H1 (cell line): ENCODE measurements at regions not wholly inside any gene's neighbourhood (a gene's known extent, or its start where the extent isn't known, plus 50 kb on each side); places are given as distances from the start of the nearest gene placed in this dataset.

ENCODE experiments used
- ASH2L ChIP-seq: fragments of 200-600, 300-600 bp; sonication (generic); IDR thresholded peaks from one replicate; pipeline ENCODE4 v1.7.1; 2017; ENCODE audit warnings: low read length
- ATF3 ChIP-seq: IDR thresholded peaks from 2 replicates; pipeline ENCODE4 v1.6.1; 2011; ENCODE audit warnings: low read depth, mild to moderate bottlenecking, low read length; ENCODE audit not compliant: insufficient read depth
- CBX5 ChIP-seq: fragments of 300-800, 300-1000 bp; sonication (generic); IDR thresholded peaks from 2 replicates; pipeline ENCODE4 v1.7.1; 2016; ENCODE audit warnings: antibody characterized with exemption, low read length, low read depth
- CHD1 ChIP-seq: IDR thresholded peaks from 2 replicates; pipeline ENCODE4 v1.6.1; 2012; ENCODE audit warnings: low read depth, low read length, improper control_type of control experiment
- CHD2 ChIP-seq: IDR thresholded peaks from 2 replicates; pipeline ENCODE4 v1.6.1; 2012; ENCODE audit warnings: low read length, improper control_type of control experiment
- CREB1 ChIP-seq: IDR thresholded peaks from 2 replicates; pipeline ENCODE4 v1.6.1; 2012; ENCODE audit warnings: inconsistent platforms
- CTBP2 ChIP-seq: IDR thresholded peaks from 2 replicates; pipeline ENCODE4 v1.7.0; 2011; ENCODE audit warnings: borderline replicate concordance, mild to moderate bottlenecking, moderate library complexity, mixed read lengths, low read length; ENCODE audit not compliant: insufficient read depth, insufficient read length
- EP300 ChIP-seq, 2 experiments: IDR thresholded peaks; 1 replicate in 1 of 2; 2 replicates in 1 of 2; pipeline ENCODE4 v1.6.1; 2011 to 2012; ENCODE audit warnings: low read depth in 2 of 2, low read length in 2 of 2, mild to moderate bottlenecking in 2 of 2, borderline replicate concordance in 1 of 2, inconsistent platforms in 1 of 2, moderate library complexity in 1 of 2
- GABPA ChIP-seq: IDR thresholded peaks from 2 replicates; pipeline ENCODE4 v1.6.1; 2011; ENCODE audit warnings: mild to moderate bottlenecking, low read length, moderate library complexity, borderline replicate concordance; ENCODE audit not compliant: insufficient read depth
- GTF2F1 ChIP-seq: IDR thresholded peaks from 2 replicates; pipeline ENCODE4 v1.6.1; 2012; ENCODE audit warnings: low read depth, low read length, improper control_type of control experiment, borderline replicate concordance
- HDAC2 ChIP-seq, 2 experiments: fragments of 300-600 bp in 1 of 2; sonication (generic) in 1 of 2; IDR thresholded peaks; 2 replicates each; pipeline ENCODE4 v1.6.1; 2011 to 2012; ENCODE audit warnings: low read depth in 2 of 2, low read length in 2 of 2, mild to moderate bottlenecking in 2 of 2, moderate library complexity in 2 of 2, borderline replicate concordance in 1 of 2, inconsistent platforms in 1 of 2
- HDAC6 ChIP-seq: IDR thresholded peaks from one replicate; pipeline ENCODE4 v1.7.1; 2012; ENCODE audit warnings: low read depth, mild to moderate bottlenecking, inconsistent platforms, low read length, moderate library complexity
- JUN ChIP-seq: IDR thresholded peaks from 2 replicates; pipeline ENCODE4 v1.6.1; 2011; ENCODE audit warnings: low read depth, mild to moderate bottlenecking, improper control_type of control experiment, low read length
- KDM5A ChIP-seq: fragments of 200-600 bp; IDR thresholded peaks from 2 replicates; pipeline ENCODE4 v1.7.1; 2012; ENCODE audit warnings: mild to moderate bottlenecking, low read length, inconsistent platforms, mixed read lengths
- MAFK ChIP-seq: IDR thresholded peaks from 2 replicates; pipeline ENCODE4 v1.6.1; 2012; ENCODE audit warnings: low read depth, mild to moderate bottlenecking, improper control_type of control experiment, low read length
- PHF8 ChIP-seq: fragments of 200-600 bp; sonication (generic); conservative IDR thresholded peaks from 2 replicates; pipeline ENCODE4 v1.7.1; 2012; ENCODE audit warnings: low read depth, mild to moderate bottlenecking, inconsistent platforms, low read length, moderate library complexity
- POLR2AphosphoS5 ChIP-seq: IDR thresholded peaks from 2 replicates; pipeline ENCODE4 v1.6.1; 2011; ENCODE audit warnings: low read depth, low read length
- RFX5 ChIP-seq: IDR thresholded peaks from 2 replicates; pipeline ENCODE4 v1.6.1; 2011; ENCODE audit warnings: low read depth, low read length, improper control_type of control experiment, borderline replicate concordance
- RNF2 ChIP-seq: fragments of 200-900, 300-1000 bp; sonication (generic); IDR thresholded peaks from 2 replicates; pipeline ENCODE4 v1.7.1; 2016; ENCODE audit warnings: borderline replicate concordance, low read depth, mild to moderate bottlenecking, antibody characterized with exemption, low read length; ENCODE audit not compliant: poor library complexity, severe bottlenecking; ENCODE audit errors: missing control alignments
- SIN3A ChIP-seq, 2 experiments: IDR thresholded peaks in 1 of 2; conservative IDR thresholded peaks in 1 of 2; 2 replicates each; pipeline ENCODE4 v1.6.1; 2011 to 2012; ENCODE audit warnings: low read length in 2 of 2, improper control_type of control experiment in 1 of 2, low read depth in 1 of 2, mild to moderate bottlenecking in 1 of 2
- SRF ChIP-seq: IDR thresholded peaks from 2 replicates; pipeline ENCODE4 v1.6.1; 2011; ENCODE audit warnings: mild to moderate bottlenecking, low read depth, low read length, moderate library complexity

GRCh38 chr10:125521721-125522680 lies 161.0 kb downstream of the TEX36 start (continued):
- TF ChIP-seq RNF2 (no peak), GTF2F1 (no peak), GABPA (no peak), CBX5 (no peak), CHD1 (no peak), HDAC6 (no peak), CTBP2 (no peak), HDAC2 (IDR thresholded peaks at IDR 0.05; ENCODE audit: borderline replicate concordance in 1 of 2, low read depth in 2 of 2, low read length in 2 of 2) (0 out of 4 replicates have a peak, but pooled peaks of 1 of the 2 experiments have one; percentile 41), RFX5 (no peak), CHD2 (no peak), CREB1 (no peak), JUN (no peak), SIN3A (conservative IDR thresholded peaks at IDR 0.05 in 1 of 2, IDR thresholded peaks at IDR 0.05 in 1 of 2; ENCODE audit: low read depth in 1 of 2, low read length in 2 of 2) (no peak), SRF (no peak), KDM5A (no peak), ATF3 (no peak), POLR2AphosphoS5 (no peak), MAFK (no peak), EP300 (IDR thresholded peaks at IDR 0.05; ENCODE audit: borderline replicate concordance in 1 of 2, low read depth in 2 of 2, low read length in 2 of 2) (no peak), PHF8 (no peak), ASH2L (no peak)
